ENCODE measurements at regions not wholly inside any gene's neighbourhood (a gene's known extent, or its start where the extent isn't known, plus 50 kb on each side); places are given as distances from the start of the nearest gene placed in this dataset.

GRCh38 chr1:188372821-188373220 lies 1544.1 kb downstream of the PLA2G4A start:
- Mint-ChIP-seq H3K4me3 (no peak overlapping the region), H3K9me3 (no peaks in the 10 kb centered on the region), H3K27me3 (ENCODE audit: low read depth, poor library complexity) (no peaks in the 10 kb centered on the region), H3K27ac (no peak overlapping the region), H3K4me1 (peaks cover 4% of the 10 kb centered on the region), H3K36me3 (ENCODE audit: low read depth) (no peaks in the 10 kb centered on the region)
- DNase-seq = no peak
- TF ChIP-seq CTCF (IDR thresholded peaks at IDR 0.05) = no peak

- Mint-ChIP-seq H3K4me3 (no peak overlapping the region), H3K9me3 (no peaks in the 10 kb centered on the region), H3K27me3 (ENCODE audit: low read depth, poor library complexity) (no peaks in the 10 kb centered on the region), H3K27ac (no peak overlapping the region), H3K4me1 (no peaks in the 10 kb centered on the region), H3K36me3 (ENCODE audit: low read depth) (no peaks in the 10 kb centered on the region)
- DNase-seq = no peak
- no peak for TF ChIP-seq CTCF (IDR thresholded peaks at IDR 0.05)
Observed at GRCh38 chr1:188382851-188383250, 1554.1 kb downstream of the PLA2G4A start.

GRCh38 chr1:188386161-188386560 lies 1557.4 kb downstream of the PLA2G4A start:
- Mint-ChIP-seq H3K27ac (no peak overlapping the region), H3K4me3 (no peak overlapping the region), H3K4me1 (no peaks in the 10 kb centered on the region), H3K27me3 (ENCODE audit: low read depth, poor library complexity) (no peaks in the 10 kb centered on the region), H3K9me3 (no peaks in the 10 kb centered on the region), H3K36me3 (ENCODE audit: low read depth) (no peaks in the 10 kb centered on the region)
- no peak for TF ChIP-seq CTCF (IDR thresholded peaks at IDR 0.05)
- no peak for DNase-seq

- H3K4me3 Mint-ChIP-seq = no peak overlapping the region
- no peaks in the 10 kb centered on the region for H3K27me3 Mint-ChIP-seq (ENCODE audit: low read depth, poor library complexity)
- H3K27ac Mint-ChIP-seq = no peak overlapping the region
- no peak for DNase-seq
- H3K4me1 Mint-ChIP-seq = no peaks in the 10 kb centered on the region
- no peak for TF ChIP-seq CTCF (IDR thresholded peaks at IDR 0.05)
- H3K9me3 Mint-ChIP-seq = no peaks in the 10 kb centered on the region
- no peaks in the 10 kb centered on the region for H3K36me3 Mint-ChIP-seq (ENCODE audit: low read depth)
Observed at GRCh38 chr1:188386666-188387065, 1557.9 kb downstream of the PLA2G4A start.

- H3K4me3 Mint-ChIP-seq = no peak overlapping the region
- H3K9me3 Mint-ChIP-seq = no peaks in the 10 kb centered on the region
- H3K27ac Mint-ChIP-seq = no peak overlapping the region
- no peaks in the 10 kb centered on the region for H3K4me1 Mint-ChIP-seq
- no peaks in the 10 kb centered on the region for H3K36me3 Mint-ChIP-seq (ENCODE audit: low read depth)
- no peak for TF ChIP-seq CTCF (IDR thresholded peaks at IDR 0.05)
- no peaks in the 10 kb centered on the region for H3K27me3 Mint-ChIP-seq (ENCODE audit: low read depth, poor library complexity)
- DNase-seq = no peak
Observed at GRCh38 chr1:188394677-188395076, 1565.9 kb downstream of the PLA2G4A start.

- no peak for DNase-seq
- Mint-ChIP-seq H3K27ac (no peak overlapping the region), H3K9me3 (no peaks in the 10 kb centered on the region), H3K4me3 (no peak overlapping the region), H3K4me1 (no peaks in the 10 kb centered on the region), H3K27me3 (ENCODE audit: low read depth, poor library complexity) (no peaks in the 10 kb centered on the region), H3K36me3 (ENCODE audit: low read depth) (no peaks in the 10 kb centered on the region)
- TF ChIP-seq CTCF (IDR thresholded peaks at IDR 0.05) = no peak
Observed at GRCh38 chr1:188397521-188397920, 1568.8 kb downstream of the PLA2G4A start.

Measured in nephron progenitor cell (in vitro differentiated cells).